ENCODE measurements at regions not wholly inside any gene's neighbourhood (a gene's known extent, or its start where the extent isn't known, plus 50 kb on each side); places are given as distances from the start of the nearest gene placed in this dataset.

DNA sequence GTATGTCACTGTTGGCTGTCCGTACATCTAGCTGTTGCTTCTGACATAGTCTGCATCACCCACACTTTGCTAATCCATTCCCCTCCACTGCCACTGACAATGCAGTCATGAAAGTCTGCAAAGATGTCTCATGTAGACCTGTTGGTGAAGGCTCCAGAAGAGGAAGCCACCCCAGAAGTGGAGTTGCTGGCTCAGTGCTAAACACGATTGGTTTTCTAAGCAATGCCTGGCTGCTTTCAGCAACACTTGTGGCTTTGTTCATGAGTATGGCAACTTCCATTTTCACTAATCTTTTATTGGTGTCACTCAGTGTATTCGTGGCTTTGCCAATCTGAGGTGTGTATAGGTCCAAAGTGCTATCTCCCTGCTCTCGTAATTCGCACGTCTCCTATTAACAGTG is 288.1 kb downstream of the GADD45G start:
- H2AFZ ChIP-seq (ENCODE audit: low read depth, low read length, severe bottlenecking) = no peak overlapping the region
- TF ChIP-seq, protein P1, sequence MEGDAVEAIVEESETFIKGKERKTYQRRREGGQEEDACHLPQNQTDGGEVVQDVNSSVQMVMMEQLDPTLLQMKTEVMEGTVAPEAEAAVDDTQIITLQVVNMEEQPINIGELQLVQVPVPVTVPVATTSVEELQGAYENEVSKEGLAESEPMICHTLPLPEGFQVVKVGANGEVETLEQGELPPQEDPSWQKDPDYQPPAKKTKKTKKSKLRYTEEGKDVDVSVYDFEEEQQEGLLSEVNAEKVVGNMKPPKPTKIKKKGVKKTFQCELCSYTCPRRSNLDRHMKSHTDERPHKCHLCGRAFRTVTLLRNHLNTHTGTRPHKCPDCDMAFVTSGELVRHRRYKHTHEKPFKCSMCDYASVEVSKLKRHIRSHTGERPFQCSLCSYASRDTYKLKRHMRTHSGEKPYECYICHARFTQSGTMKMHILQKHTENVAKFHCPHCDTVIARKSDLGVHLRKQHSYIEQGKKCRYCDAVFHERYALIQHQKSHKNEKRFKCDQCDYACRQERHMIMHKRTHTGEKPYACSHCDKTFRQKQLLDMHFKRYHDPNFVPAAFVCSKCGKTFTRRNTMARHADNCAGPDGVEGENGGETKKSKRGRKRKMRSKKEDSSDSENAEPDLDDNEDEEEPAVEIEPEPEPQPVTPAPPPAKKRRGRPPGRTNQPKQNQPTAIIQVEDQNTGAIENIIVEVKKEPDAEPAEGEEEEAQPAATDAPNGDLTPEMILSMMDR (IDR thresholded peaks at IDR 0.05; ENCODE audit: insufficient read depth, low read length, poor library complexity, severe bottlenecking) = no peak
- no peak for TF ChIP-seq EZH2phosphoT487 (conservative IDR thresholded peaks at IDR 0.05; ENCODE audit: low read length)

DNA sequence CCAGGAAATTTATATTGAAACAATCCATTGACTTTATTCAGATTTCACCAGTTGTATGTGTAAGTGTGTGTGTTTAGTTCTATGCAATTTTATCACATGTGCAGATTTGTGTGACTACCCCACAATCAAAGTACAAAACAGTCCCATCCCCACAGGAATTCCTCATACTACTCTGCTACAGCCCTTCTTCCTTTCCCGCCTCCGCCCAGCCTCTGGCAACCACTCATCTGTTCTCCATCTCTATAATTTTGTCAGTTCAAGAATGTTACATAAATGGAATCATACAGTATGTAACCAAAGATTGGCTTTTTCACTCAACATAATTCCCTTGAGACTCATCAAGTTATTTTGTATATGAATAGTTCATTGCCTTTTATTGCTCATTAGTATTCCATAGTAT is 289.1 kb downstream of the GADD45G start:
- Histone ChIP-seq H3K36me3 (ENCODE audit: low read length) (no peaks in the 10 kb centered on the region), H3K79me2 (ENCODE audit: insufficient read depth, low read length) (no peaks in the 10 kb centered on the region), H3F3A (ENCODE audit: insufficient read depth) (no peaks in the 10 kb centered on the region), H3K9me3 (ENCODE audit: insufficient read depth, low read length) (no peaks in the 10 kb centered on the region), H3K9me2 (replicated peaks; ENCODE audit: insufficient read depth, low read length) (no peaks in the 10 kb centered on the region), H3K27me3 (ENCODE audit: low read length) (no peaks in the 10 kb centered on the region), H3K27ac (ENCODE audit: low read depth, low read length) (no peak overlapping the region), H2AFZ (ENCODE audit: low read depth, low read length, severe bottlenecking) (no peak overlapping the region), H3K4me2 (ENCODE audit: low read depth, low read length, poor library complexity, severe bottlenecking) (no peak overlapping the region), H3K9ac (ENCODE audit: low read length) (no peak overlapping the region), H4K20me1 (ENCODE audit: low read depth, low read length) (no peaks in the 10 kb centered on the region), H3K4me3 (ENCODE audit: insufficient read depth, low read length, poor library complexity, severe bottlenecking) (no peak overlapping the region)
- TF ChIP-seq EZH2phosphoT487 (conservative IDR thresholded peaks at IDR 0.05; ENCODE audit: low read length) = no peak

More for the DNA sequence above, 288.1 kb downstream of the GADD45G start:
- H3F3A ChIP-seq (ENCODE audit: insufficient read depth) = no peaks in the 10 kb centered on the region
- no peaks in the 10 kb centered on the region for H3K36me3 ChIP-seq (ENCODE audit: low read length)
- no peaks in the 10 kb centered on the region for H3K79me2 ChIP-seq (ENCODE audit: insufficient read depth, low read length)
- H3K4me2 ChIP-seq (ENCODE audit: low read depth, low read length, poor library complexity, severe bottlenecking) = no peak overlapping the region
- H3K27ac ChIP-seq (ENCODE audit: low read depth, low read length) = no peak overlapping the region
- no peaks in the 10 kb centered on the region for H3K9me2 ChIP-seq (replicated peaks; ENCODE audit: insufficient read depth, low read length)
- H3K27me3 ChIP-seq (ENCODE audit: low read length) = no peaks in the 10 kb centered on the region
- H4K20me1 ChIP-seq (ENCODE audit: low read depth, low read length) = no peaks in the 10 kb centered on the region
- H3K9ac ChIP-seq (ENCODE audit: low read length) = no peak overlapping the region
- H3K4me3 ChIP-seq (ENCODE audit: insufficient read depth, low read length, poor library complexity, severe bottlenecking) = no peak overlapping the region
- no peaks in the 10 kb centered on the region for H3K9me3 ChIP-seq (ENCODE audit: insufficient read depth, low read length)

DNA sequence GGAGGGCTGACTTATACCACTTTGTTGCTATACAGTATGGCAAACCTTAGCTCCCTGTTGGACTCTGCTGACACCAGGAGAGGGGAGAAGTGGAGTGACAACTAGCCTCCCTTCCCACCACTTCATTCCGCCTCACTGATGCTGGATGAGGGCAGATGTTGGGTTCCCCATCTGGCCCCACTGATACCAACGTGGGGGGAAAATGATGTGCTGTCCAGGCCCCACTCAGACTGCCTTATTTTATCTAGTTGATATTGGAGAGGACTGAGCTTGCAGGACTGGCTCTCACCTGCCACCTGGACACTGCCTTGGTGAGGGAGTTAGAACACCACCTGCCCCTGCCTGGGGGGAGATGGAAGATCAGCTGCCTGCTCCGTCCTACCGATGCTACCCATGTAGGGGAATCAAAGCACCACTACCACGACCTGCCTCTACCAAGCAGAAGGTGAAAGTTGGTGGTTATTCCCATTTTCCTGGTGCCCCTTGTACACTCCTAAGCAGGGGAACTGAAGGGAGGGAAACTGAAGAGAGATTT is 292.1 kb downstream of the GADD45G start:
- no peak overlapping the region for H3K4me3 ChIP-seq (ENCODE audit: insufficient read depth, low read length, poor library complexity, severe bottlenecking)
- no peaks in the 10 kb centered on the region for H3K9me3 ChIP-seq (ENCODE audit: insufficient read depth, low read length)
- no peak overlapping the region for H3K27ac ChIP-seq (ENCODE audit: low read depth, low read length)
- TF ChIP-seq EZH2phosphoT487 (conservative IDR thresholded peaks at IDR 0.05; ENCODE audit: low read length) = no peak
- TF ChIP-seq, protein P1 (IDR thresholded peaks at IDR 0.05; ENCODE audit: insufficient read depth, low read length, poor library complexity, severe bottlenecking) = no peak
- H3K9ac ChIP-seq (ENCODE audit: low read length) = no peak overlapping the region
- no peaks in the 10 kb centered on the region for H3K79me2 ChIP-seq (ENCODE audit: insufficient read depth, low read length)
- no peak overlapping the region for H3K4me2 ChIP-seq (ENCODE audit: low read depth, low read length, poor library complexity, severe bottlenecking)
- no peaks in the 10 kb centered on the region for H3K27me3 ChIP-seq (ENCODE audit: low read length)
- H3K36me3 ChIP-seq (ENCODE audit: low read length) = no peaks in the 10 kb centered on the region
- no peak overlapping the region for H2AFZ ChIP-seq (ENCODE audit: low read depth, low read length, severe bottlenecking)
- no peaks in the 10 kb centered on the region for H3F3A ChIP-seq (ENCODE audit: insufficient read depth)
- no peaks in the 10 kb centered on the region for H4K20me1 ChIP-seq (ENCODE audit: low read depth, low read length)
- no peaks in the 10 kb centered on the region for H3K9me2 ChIP-seq (replicated peaks; ENCODE audit: insufficient read depth, low read length)

DNA sequence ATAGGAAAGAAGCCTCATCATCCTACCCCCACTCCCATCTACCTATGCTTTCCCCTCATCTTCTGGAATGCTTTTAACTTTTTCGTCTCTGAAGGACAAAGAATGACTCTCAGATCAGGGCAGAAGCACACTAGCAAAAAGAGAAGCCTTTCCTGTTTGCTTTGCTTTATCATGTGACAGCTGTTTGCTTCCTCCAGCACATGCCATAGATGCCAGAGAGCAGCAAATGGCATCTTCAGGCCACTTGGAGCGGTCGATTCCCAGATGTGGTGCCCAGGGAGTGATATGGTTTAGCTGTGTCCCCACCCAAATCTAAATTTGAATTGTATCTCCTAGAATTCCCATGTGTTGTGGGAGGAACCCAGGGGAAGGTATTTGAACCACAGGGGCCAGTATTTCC is 294.8 kb downstream of the GADD45G start:
- Histone ChIP-seq H4K20me1 (ENCODE audit: low read depth, low read length) (no peaks in the 10 kb centered on the region), H3K36me3 (ENCODE audit: low read length) (no peaks in the 10 kb centered on the region), H3K9me2 (replicated peaks; ENCODE audit: insufficient read depth, low read length) (no peaks in the 10 kb centered on the region), H3K27me3 (ENCODE audit: low read length) (no peaks in the 10 kb centered on the region), H3K4me3 (ENCODE audit: insufficient read depth, low read length, poor library complexity, severe bottlenecking) (no peak overlapping the region), H3K9me3 (ENCODE audit: insufficient read depth, low read length) (no peaks in the 10 kb centered on the region), H2AFZ (ENCODE audit: low read depth, low read length, severe bottlenecking) (no peak overlapping the region), H3K79me2 (ENCODE audit: insufficient read depth, low read length) (no peaks in the 10 kb centered on the region), H3F3A (ENCODE audit: insufficient read depth) (no peaks in the 10 kb centered on the region), H3K9ac (ENCODE audit: low read length) (no peak overlapping the region), H3K4me2 (ENCODE audit: low read depth, low read length, poor library complexity, severe bottlenecking) (no peak overlapping the region), H3K27ac (ENCODE audit: low read depth, low read length) (no peak overlapping the region)
- no peak for TF ChIP-seq EZH2phosphoT487 (conservative IDR thresholded peaks at IDR 0.05; ENCODE audit: low read length)
- TF ChIP-seq, protein P1 (IDR thresholded peaks at IDR 0.05; ENCODE audit: insufficient read depth, low read length, poor library complexity, severe bottlenecking) = no peak

Measured in SU-DHL-6 (cell line).